ENCODE measurements at regions not wholly inside any gene's neighbourhood (a gene's known extent, or its start where the extent isn't known, plus 50 kb on each side); places are given as distances from the start of the nearest gene placed in this dataset.

DNA sequence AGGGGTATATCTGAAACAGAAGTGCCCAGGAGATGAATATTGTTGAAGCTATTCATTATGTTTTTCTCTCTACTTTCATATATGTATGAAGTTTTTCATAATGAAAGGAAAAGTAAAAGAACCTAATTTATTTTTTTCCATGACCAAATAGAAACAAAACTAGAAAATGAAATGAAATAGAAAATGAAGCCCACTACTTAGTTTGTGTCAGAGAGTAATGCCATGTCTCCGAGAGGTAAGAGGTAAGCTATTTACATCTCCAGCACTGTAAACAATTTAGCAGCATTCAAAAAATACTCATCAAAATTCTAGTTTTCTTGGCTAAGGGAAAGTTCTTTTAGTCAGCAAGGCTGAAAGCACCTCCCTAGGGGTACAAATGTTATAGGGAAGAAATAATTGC, 238.6 kb downstream of the PTH2R start:
- TF ChIP-seq GATA2 (CRISPR knock-in tag; IDR thresholded peaks at IDR 0.05) = no peak
- TF ChIP-seq CTCF (IDR thresholded peaks at IDR 0.05) = no peak
- no peak for TF ChIP-seq RAD21 (IDR thresholded peaks at IDR 0.05; ENCODE audit: low read length)
- no peak for TF ChIP-seq REST (IDR thresholded peaks at IDR 0.05; ENCODE audit: low read depth, low read length)
- no peak for TF ChIP-seq EP300 (IDR thresholded peaks at IDR 0.05; ENCODE audit: borderline replicate concordance in 1 of 2, low read depth in 1 of 2, low read length in 1 of 2)
- TF ChIP-seq YY1 (IDR thresholded peaks at IDR 0.05; ENCODE audit: low read depth) = no peak
- TF ChIP-seq RXRA (IDR thresholded peaks at IDR 0.05; ENCODE audit: borderline replicate concordance, low read depth) = no peak
- TF ChIP-seq NFIC (IDR thresholded peaks at IDR 0.05; ENCODE audit: borderline replicate concordance) = no peak
- no peak for TF ChIP-seq CHD2 (IDR thresholded peaks at IDR 0.05; ENCODE audit: low read length, partially characterized antibody)
- TF ChIP-seq TCF12 (IDR thresholded peaks at IDR 0.05) = no peak
- TF ChIP-seq MEF2A (IDR thresholded peaks at IDR 0.05; ENCODE audit: borderline replicate concordance, low read depth) = no peak
- no peak for TF ChIP-seq EZH2phosphoT487 (IDR thresholded peaks at IDR 0.05; ENCODE audit: borderline replicate concordance, low read depth)
- no peak for TF ChIP-seq TAF1 (IDR thresholded peaks at IDR 0.05; ENCODE audit: borderline replicate concordance, low read depth, low read length)

Measured in SK-N-SH (cell line).